Endothelial cell of umbilical vein (primary cell): ENCODE measurements at regions not wholly inside any gene's neighbourhood (a gene's known extent, or its start where the extent isn't known, plus 50 kb on each side); places are given as distances from the start of the nearest gene placed in this dataset.

Source experiments
- BruUV-seq: library from RNA; stranded (reverse); fragments of 400-500 nt; replicated peaks from 2 replicates; lab custom pipeline; 2021; lab: Mats Ljungman, UMichigan
- CTCF ChIA-PET: fragments of 300-600, 350-600 bp; sonication (Branson Sonifier 250); formaldehyde crosslinking; loops from one replicate; lab custom pipeline; 2021; ENCODE audit warnings: antibody characterized with exemption, inconsistent platforms; lab: Charles Lee
- POLR2A ChIA-PET: fragments of 300-600, 350-600 bp; sonication (Branson Sonifier 250); formaldehyde crosslinking; loops from one replicate; lab custom pipeline; 2021; ENCODE audit warnings: antibody characterized with exemption, inconsistent platforms; lab: Charles Lee
- DNase-seq: peaks from one replicate; pipeline ENCODE4 v3.0.0-alpha.2; 2011; ENCODE audit warnings: low read depth, low spot score
- FAIRE-seq: peaks from 2 replicates; lab custom pipeline; 2011; peaks lifted over from hg19 to GRCh38; lab: Jason Lieb, UNC
- H2AFZ ChIP-seq: 2 replicates; pipeline ENCODE4 v1.6.0; 2012; ENCODE audit warnings: low read depth, low read length, control low read depth, inconsistent platforms
- H3K27ac ChIP-seq: 2 replicates; pipeline ENCODE4 v1.5.1; 2011; ENCODE audit warnings: low read depth, mild to moderate bottlenecking, control low read depth, low read length, moderate library complexity; ENCODE audit not compliant: insufficient read depth
- H3K27me3 ChIP-seq, 2 experiments: 2 replicates each; pipeline versions ENCODE4 v1.6.0 to v1.6.1; 2011; ENCODE audit warnings: low read length in 2 of 2, mixed read lengths in 1 of 2; ENCODE audit not compliant: control insufficient read depth in 2 of 2, insufficient read depth in 2 of 2
- H3K36me3 ChIP-seq, 2 experiments: 2 replicates in 1 of 2; 3 replicates in 1 of 2; pipeline ENCODE4 v1.5.1; 2011; ENCODE audit warnings: low read length in 2 of 2, mild to moderate bottlenecking in 1 of 2, moderate library complexity in 1 of 2; ENCODE audit not compliant: control insufficient read depth in 2 of 2, insufficient read depth in 2 of 2; ENCODE audit errors: extremely low read depth in 1 of 2
- H3K4me1 ChIP-seq: 3 replicates; pipeline ENCODE4 v1.5.1; 2011; ENCODE audit warnings: mild to moderate bottlenecking, low read length; ENCODE audit not compliant: control insufficient read depth, insufficient read depth; ENCODE audit errors: extremely low read depth
- H3K4me2 ChIP-seq: 2 replicates; pipeline ENCODE4 v1.6.1; 2011; ENCODE audit warnings: low read length, control low read depth, mixed read lengths; ENCODE audit not compliant: insufficient read depth
- H3K4me3 ChIP-seq, 3 experiments: fragments of 200-600 bp in 1 of 3; sonication (generic), shearing (Covaris generic) in 1 of 3; replicated peaks in 1 of 3; 2 replicates each; pipeline ENCODE4 v1.5.1; 2011 to 2016; ENCODE audit warnings: control low read depth in 3 of 3, low read length in 3 of 3, mild to moderate bottlenecking in 2 of 3, inconsistent platforms in 1 of 3, low read depth in 1 of 3, moderate library complexity in 1 of 3; ENCODE audit not compliant: insufficient read depth in 1 of 3
- H3K79me2 ChIP-seq: 2 replicates; pipeline ENCODE4 v1.6.0; 2012; ENCODE audit warnings: low read length, inconsistent platforms; ENCODE audit not compliant: control insufficient read depth, insufficient read depth
- H3K9ac ChIP-seq: replicated peaks from 2 replicates; pipeline ENCODE3; 2011; ENCODE audit warnings: low read length, control low read depth; ENCODE audit not compliant: insufficient read depth; ENCODE audit errors: extremely low read depth
- H3K9me1 ChIP-seq: replicated peaks from 3 replicates; pipeline ENCODE4 v1.6.0; 2011; ENCODE audit warnings: mild to moderate bottlenecking, low read length; ENCODE audit not compliant: control insufficient read depth, insufficient read depth; ENCODE audit errors: extremely low read depth
- H3K9me3 ChIP-seq: replicated peaks from 2 replicates; pipeline ENCODE4 v1.5.1; 2012; ENCODE audit warnings: low read length, inconsistent platforms; ENCODE audit not compliant: control insufficient read depth, insufficient read depth
- H4K20me1 ChIP-seq: replicated peaks from 2 replicates; pipeline ENCODE3; 2011; ENCODE audit warnings: mild to moderate bottlenecking, low read length; ENCODE audit not compliant: control insufficient read depth, insufficient read depth; ENCODE audit errors: extremely low read depth
- EZH2 ChIP-seq: IDR thresholded peaks from 2 replicates; pipeline ENCODE4 v1.6.1; 2012; ENCODE audit warnings: borderline replicate concordance, low read depth, mild to moderate bottlenecking, moderate library complexity, low read length, inconsistent platforms; ENCODE audit not compliant: severe bottlenecking
- FOS ChIP-seq: IDR thresholded peaks from 2 replicates; pipeline ENCODE4 v1.6.1; 2011; ENCODE audit warnings: mild to moderate bottlenecking, low read length, moderate library complexity, borderline replicate concordance; ENCODE audit not compliant: insufficient read depth
- GATA2 ChIP-seq: IDR thresholded peaks from 2 replicates; pipeline ENCODE4 v1.7.0; 2011; ENCODE audit warnings: low read depth, mild to moderate bottlenecking, moderate library complexity, mixed read lengths, low read length; ENCODE audit not compliant: insufficient read length, insufficient read depth
- JUN ChIP-seq: IDR thresholded peaks from 2 replicates; pipeline ENCODE4 v1.6.1; 2011; ENCODE audit warnings: borderline replicate concordance, low read depth; ENCODE audit not compliant: insufficient read length, insufficient read depth
- MYC ChIP-seq: IDR thresholded peaks from one replicate; pipeline ENCODE4 v1.6.1; 2011; ENCODE audit warnings: mild to moderate bottlenecking, low read depth, low read length
- POLR2A ChIP-seq: IDR thresholded peaks from 2 replicates; pipeline ENCODE4 v1.6.1; 2012; ENCODE audit warnings: low read depth, mild to moderate bottlenecking, control low read depth, low read length
- POLR2AphosphoS5 ChIP-seq: IDR thresholded peaks from 2 replicates; pipeline ENCODE4 v1.6.1; 2012; ENCODE audit warnings: low read depth, mild to moderate bottlenecking, control low read depth, low read length, moderate library complexity; ENCODE audit not compliant: insufficient read depth
- dilution Hi-C: fragments of 300-500 bp; cut with MboI; formaldehyde crosslinking; loops from one replicate; pipeline ENCODE4 v1.15.0; 2019; ENCODE audit warnings: low sequenced_read_pairs; ENCODE audit not compliant: extremely low pct_ligation_motif_present
- intact Hi-C: fragments of 100-400 bp; cut with micrococcal nuclease; formaldehyde crosslinking; loops from one replicate; pipeline ENCODE4 v1.10.0; 2022
- TF ChIP-seq, protein P1 (sequence below): IDR thresholded peaks from 2 replicates; pipeline ENCODE4 v1.6.1; 2011; ENCODE audit not compliant: insufficient read depth, insufficient read length
- TF ChIP-seq, protein P2 (sequence below), 2 donors: IDR thresholded peaks; 1 replicate in 1 of 2; 2 replicates in 1 of 2; pipeline ENCODE4 v1.5.1; 2011; ENCODE audit warnings: low read length in 2 of 2, mild to moderate bottlenecking in 2 of 2, moderate library complexity in 2 of 2, control low read depth in 1 of 2, inconsistent platforms in 1 of 2, low read depth in 1 of 2; ENCODE audit not compliant: insufficient read depth in 1 of 2; ENCODE audit errors: extremely low read depth in 1 of 2

DNA sequence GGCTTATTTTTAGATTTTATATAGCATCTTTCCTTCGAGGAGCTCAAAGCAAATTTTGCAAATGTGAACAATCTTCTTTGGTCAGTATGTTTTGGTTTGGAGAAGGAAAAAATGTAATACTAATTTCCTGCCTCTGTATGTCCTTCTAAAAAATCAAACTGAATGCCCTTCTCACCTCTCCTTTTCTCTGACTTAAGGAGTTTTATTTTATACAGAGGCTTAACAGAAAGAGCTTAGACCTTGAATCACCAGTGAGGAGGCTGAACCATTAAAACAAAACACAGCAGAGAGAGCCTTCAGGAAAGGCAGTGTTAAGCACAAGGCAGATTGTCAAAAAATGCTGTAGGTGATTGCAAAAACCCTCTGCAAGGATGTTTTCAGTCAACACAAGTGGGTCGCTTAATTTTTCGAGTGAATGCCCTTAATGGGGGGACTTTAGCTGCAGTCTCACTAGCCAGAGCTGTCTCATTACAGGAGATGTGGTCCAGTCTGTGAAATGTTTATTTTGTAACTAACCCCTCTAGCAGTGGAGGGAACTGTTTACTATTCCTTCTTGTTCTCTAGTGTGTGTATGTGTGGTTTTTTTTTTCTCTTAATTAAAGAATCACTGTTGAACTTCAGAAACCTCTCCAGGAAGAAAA, 481.3 kb upstream of the CITED2 start:
- Histone ChIP-seq H4K20me1 (no peaks in the 10 kb centered on the region), H3K9ac (no peak overlapping the region), H3K36me3 (no peaks in the 10 kb centered on the region), H3K9me3 (no peaks in the 10 kb centered on the region), H3K27me3 (no peaks in the 10 kb centered on the region), H3K4me3 (no peak overlapping the region), H2AFZ (no peak overlapping the region), H3K79me2 (no peaks in the 10 kb centered on the region), H3K4me2 (no peak overlapping the region), H3K9me1 (no peaks in the 10 kb centered on the region), H3K4me1 (no peaks in the 10 kb centered on the region), H3K27ac (no peak overlapping the region)
- no TSS peak for BruUV-seq
- no peak for DNase-seq
- no peak for FAIRE-seq
- ChIA-PET POLR2A (no interaction called here), CTCF (interaction anchor here (1.0 to 2.3 kb wide), 5 partner anchors 8 to 491 kb away, joined by 3 to 6 read pairs (median 4); no protein-coding TSS in a partner anchor)
- dilution Hi-C loops (no loop called here), intact Hi-C loops (no loop called here)
- no peak for TF ChIP-seq POLR2AphosphoS5
- TF ChIP-seq, protein P1, sequence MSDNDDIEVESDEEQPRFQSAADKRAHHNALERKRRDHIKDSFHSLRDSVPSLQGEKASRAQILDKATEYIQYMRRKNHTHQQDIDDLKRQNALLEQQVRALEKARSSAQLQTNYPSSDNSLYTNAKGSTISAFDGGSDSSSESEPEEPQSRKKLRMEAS: no peak

DNA sequence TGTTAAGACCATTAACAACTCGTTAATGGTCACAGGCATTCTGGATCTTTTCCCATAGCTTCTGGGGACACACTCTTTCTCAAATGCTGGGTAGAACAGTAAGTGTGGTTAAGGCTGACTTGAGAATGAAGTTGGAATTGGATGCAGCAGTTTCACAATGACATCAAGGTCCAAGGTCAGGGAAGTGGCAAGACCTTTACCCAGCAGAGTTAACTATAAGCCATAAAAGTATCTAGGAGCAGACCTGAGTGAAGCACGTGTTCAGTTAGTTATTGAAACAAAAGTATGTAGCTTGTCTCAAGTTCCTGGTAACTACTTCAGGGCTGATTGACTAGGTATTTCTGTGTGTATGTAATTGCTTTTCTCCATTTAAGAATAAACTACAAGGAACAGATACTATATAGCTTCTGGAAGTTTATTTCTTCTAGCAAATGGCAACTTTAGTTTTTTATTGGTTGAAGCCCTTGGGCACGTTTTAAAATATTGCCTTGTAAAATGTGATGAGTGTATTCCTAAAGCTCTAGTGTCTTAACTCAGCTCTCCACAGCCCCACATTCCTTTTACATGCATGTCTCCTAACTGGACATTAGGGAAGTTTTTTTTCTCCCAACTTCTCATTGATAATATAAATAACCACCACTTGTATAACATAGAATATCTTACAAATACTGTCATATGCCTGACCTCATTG, 479.0 kb upstream of the CITED2 start:
- TF ChIP-seq, protein P2, sequence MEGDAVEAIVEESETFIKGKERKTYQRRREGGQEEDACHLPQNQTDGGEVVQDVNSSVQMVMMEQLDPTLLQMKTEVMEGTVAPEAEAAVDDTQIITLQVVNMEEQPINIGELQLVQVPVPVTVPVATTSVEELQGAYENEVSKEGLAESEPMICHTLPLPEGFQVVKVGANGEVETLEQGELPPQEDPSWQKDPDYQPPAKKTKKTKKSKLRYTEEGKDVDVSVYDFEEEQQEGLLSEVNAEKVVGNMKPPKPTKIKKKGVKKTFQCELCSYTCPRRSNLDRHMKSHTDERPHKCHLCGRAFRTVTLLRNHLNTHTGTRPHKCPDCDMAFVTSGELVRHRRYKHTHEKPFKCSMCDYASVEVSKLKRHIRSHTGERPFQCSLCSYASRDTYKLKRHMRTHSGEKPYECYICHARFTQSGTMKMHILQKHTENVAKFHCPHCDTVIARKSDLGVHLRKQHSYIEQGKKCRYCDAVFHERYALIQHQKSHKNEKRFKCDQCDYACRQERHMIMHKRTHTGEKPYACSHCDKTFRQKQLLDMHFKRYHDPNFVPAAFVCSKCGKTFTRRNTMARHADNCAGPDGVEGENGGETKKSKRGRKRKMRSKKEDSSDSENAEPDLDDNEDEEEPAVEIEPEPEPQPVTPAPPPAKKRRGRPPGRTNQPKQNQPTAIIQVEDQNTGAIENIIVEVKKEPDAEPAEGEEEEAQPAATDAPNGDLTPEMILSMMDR (IDR thresholded peaks at IDR 0.05; ENCODE audit: extremely low read depth in 1 of 2, insufficient read depth in 1 of 2, low read depth in 1 of 2, low read length in 2 of 2): no peak
- TF ChIP-seq EZH2 (no peak), POLR2A (no peak), MYC (no peak), JUN (no peak), GATA2 (no peak), FOS (no peak), POLR2AphosphoS5 (no peak)
- TF ChIP-seq, protein P1: no peak
- no peaks in the 10 kb centered on the region for H3K27me3 ChIP-seq
- H3K9me3 ChIP-seq: no peaks in the 10 kb centered on the region
- no peak for DNase-seq
- dilution Hi-C loops (no loop called here), intact Hi-C loops (no loop called here)
- no peak overlapping the region for H3K9ac ChIP-seq
- POLR2A ChIA-PET: no interaction called here
- no peaks in the 10 kb centered on the region for H3K36me3 ChIP-seq
- no peak overlapping the region for H2AFZ ChIP-seq
- CTCF ChIA-PET: interaction anchor here (1.4 to 2.3 kb wide), 5 partner anchors 10 to 489 kb away, joined by 3 to 6 read pairs (median 4); no protein-coding TSS in a partner anchor
- no peaks in the 10 kb centered on the region for H4K20me1 ChIP-seq
- no peaks in the 10 kb centered on the region for H3K79me2 ChIP-seq
- no TSS peak for BruUV-seq
- no peak overlapping the region for H3K4me2 ChIP-seq
- FAIRE-seq: no peak
- H3K27ac ChIP-seq: no peak overlapping the region
- no peaks in the 10 kb centered on the region for H3K9me1 ChIP-seq
- H3K4me3 ChIP-seq: no peak overlapping the region
- H3K4me1 ChIP-seq: no peaks in the 10 kb centered on the region
